Kidney (tissue), 13 donors: ENCODE measurements at regions not wholly inside any gene's neighbourhood (a gene's known extent, or its start where the extent isn't known, plus 50 kb on each side); places are given as distances from the start of the nearest gene placed in this dataset.

Source experiments
- DNase-seq, 5 donors: peaks; one replicate each; pipeline ENCODE4 v3.0.0-alpha.2; 2013 to 2020
- FAIRE-seq: peaks from 2 replicates; lab custom pipeline; 2012; peaks lifted over from hg19 to GRCh38; lab: Jason Lieb, UNC
- H3K27ac ChIP-seq, 2 donors: one replicate each; pipeline ENCODE4 v1.7.0; 2013; ENCODE audit warnings: low read depth in 2 of 2, low read length in 2 of 2, inconsistent platforms in 1 of 2
- H3K27me3 ChIP-seq: one replicate; pipeline ENCODE4 v1.7.1; 2013; ENCODE audit warnings: low read length, inconsistent platforms; ENCODE audit not compliant: control insufficient read depth, insufficient read depth
- H3K36me3 ChIP-seq, 3 donors: one replicate each; pipeline versions ENCODE4 v1.7.0 to v1.7.1; 2013; ENCODE audit warnings: low read length in 3 of 3, control low read depth in 1 of 3, inconsistent platforms in 1 of 3; ENCODE audit not compliant: insufficient read depth in 3 of 3, control insufficient read depth in 2 of 3
- H3K4me1 ChIP-seq, 3 donors: one replicate each; pipeline versions ENCODE4 v1.7.0 to v1.7.1; 2013; ENCODE audit warnings: low read length in 3 of 3, inconsistent platforms in 1 of 3, low read depth in 1 of 3; ENCODE audit not compliant: control insufficient read depth in 2 of 3, insufficient read depth in 2 of 3
- H3K4me3 ChIP-seq, 3 donors: one replicate each; pipeline versions ENCODE4 v1.7.0 to v1.8.1; 2013; ENCODE audit warnings: low read length in 3 of 3, control low read depth in 1 of 3, inconsistent platforms in 1 of 3
- H3K9ac ChIP-seq, 3 donors: one replicate each; pipeline versions ENCODE4 v1.7.0 to v1.7.1; 2013; ENCODE audit warnings: low read length in 3 of 3, control low read depth in 1 of 3, inconsistent platforms in 1 of 3
- H3K9me3 ChIP-seq, 3 donors: one replicate each; pipeline versions ENCODE4 v1.7.0 to v1.7.1; 2013; ENCODE audit warnings: low read length in 3 of 3, control low read depth in 1 of 3, inconsistent platforms in 1 of 3; ENCODE audit not compliant: control insufficient read depth in 2 of 3, insufficient read depth in 1 of 3
- CTCF ChIP-seq: IDR thresholded peaks from 3 replicates; pipeline ENCODE4 v1.5.1; 2012; ENCODE audit warnings: mild to moderate bottlenecking, moderate library complexity, borderline replicate concordance; ENCODE audit not compliant: insufficient read depth; ENCODE audit errors: extremely low read depth
- intact Hi-C: fragments of 100-400 bp; cut with DNase I; formaldehyde crosslinking; loops from one replicate; pipeline ENCODE4 v1.11.1; 2022
- donor health status: control.
- donor health status: control.
- donor health status: control.
- donor health status: control.
- donor health status: control.
- donor health status: DM: yes; HTN: yes; CAD: no.
- donor health status: Normal renal cell carcinoma (clear cell type).

DNA sequence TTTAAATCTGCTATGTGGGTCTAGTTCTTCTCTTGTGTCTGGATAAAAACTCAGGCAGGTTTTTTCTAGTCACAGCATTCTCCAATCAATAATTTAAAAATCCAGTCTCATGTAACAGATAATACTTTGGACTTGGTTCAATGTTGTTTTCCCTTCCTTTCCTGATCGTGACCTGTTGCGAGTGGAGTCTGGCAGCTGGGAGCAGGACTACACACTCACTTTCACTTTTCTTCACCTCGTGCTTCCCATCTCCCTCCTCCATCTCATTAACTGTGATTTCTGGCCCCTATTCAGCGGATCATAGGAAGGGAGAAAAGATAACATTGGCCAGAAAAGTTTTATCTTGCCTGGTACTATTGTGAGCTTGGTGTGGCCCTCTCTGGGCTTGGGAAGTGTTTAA, 96.6 kb upstream of the GATB start:
- DNase-seq (no peak), FAIRE-seq (no peak)
- Histone ChIP-seq H3K9ac (no peak overlapping the region), H3K4me1 (no peaks in the 10 kb centered on the region), H3K27me3 (no peaks in the 10 kb centered on the region), H3K27ac (no peak overlapping the region), H3K9me3 (no peaks in the 10 kb centered on the region), H3K36me3 (no peaks in the 10 kb centered on the region), H3K4me3 (peak overlapping the region in 2 of 3 donors; percentile 33 to 40)
- intact Hi-C loops = no loop called here
- no peak for TF ChIP-seq CTCF

GRCh38 chr4:151855747-151856146, 94.9 kb upstream of the GATB start:
- FAIRE-seq (no peak), DNase-seq (no peak)
- TF ChIP-seq CTCF = no peak
- Histone ChIP-seq H3K4me1 (no peaks in the 10 kb centered on the region), H3K9ac (no peak overlapping the region), H3K27ac (no peak overlapping the region), H3K9me3 (no peaks in the 10 kb centered on the region), H3K27me3 (no peaks in the 10 kb centered on the region), H3K36me3 (no peaks in the 10 kb centered on the region), H3K4me3 (no peak overlapping the region)
- intact Hi-C loops = no loop called here

DNA sequence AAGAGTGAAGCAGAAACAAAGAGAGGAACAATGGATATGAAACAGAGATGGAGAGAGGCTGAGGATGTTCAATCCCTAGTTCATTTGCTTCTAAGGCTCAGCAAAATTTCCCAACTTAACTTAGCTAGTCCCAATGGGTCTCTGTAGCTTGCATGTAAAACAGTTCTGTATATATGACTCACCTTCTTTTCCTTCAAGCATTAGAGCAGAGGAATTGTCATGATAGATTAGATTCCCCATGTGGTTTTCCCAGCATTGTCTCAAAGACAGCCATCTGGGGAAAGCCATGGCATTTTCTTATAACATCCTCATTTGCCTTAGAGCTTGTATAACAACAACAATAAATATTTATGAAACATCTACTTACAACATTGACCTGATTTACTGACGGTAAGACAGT, 93.9 kb upstream of the GATB start:
- Histone ChIP-seq H3K36me3 (no peaks in the 10 kb centered on the region), H3K9ac (no peak overlapping the region), H3K27me3 (no peaks in the 10 kb centered on the region), H3K9me3 (no peaks in the 10 kb centered on the region), H3K4me3 (no peak overlapping the region), H3K4me1 (no peaks in the 10 kb centered on the region), H3K27ac (no peak overlapping the region)
- DNase-seq (no peak), FAIRE-seq (no peak)
- intact Hi-C loops = no loop called here
- TF ChIP-seq CTCF = no peak

DNA sequence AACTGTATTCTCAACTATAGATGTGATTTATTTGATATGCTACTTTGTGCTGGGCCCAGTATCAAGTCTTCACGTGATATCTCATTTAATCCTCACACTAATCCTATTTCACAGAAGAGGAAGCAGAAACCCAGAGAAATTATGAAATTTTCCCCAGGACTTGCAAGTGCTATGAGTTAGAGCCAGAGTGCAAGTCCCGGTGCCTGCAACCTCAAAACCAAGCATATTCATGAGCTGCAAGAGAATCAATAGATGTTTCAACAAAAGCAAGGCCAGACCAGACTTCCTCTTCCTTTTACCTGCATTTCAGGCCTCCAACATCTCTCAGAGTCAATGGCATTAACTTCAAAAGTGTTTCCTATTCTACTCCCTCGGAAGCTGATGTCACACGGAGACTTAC, 92.2 kb upstream of the GATB start:
- Histone ChIP-seq H3K27me3 (no peaks in the 10 kb centered on the region), H3K9me3 (no peaks in the 10 kb centered on the region), H3K4me3 (no peak overlapping the region), H3K9ac (no peak overlapping the region), H3K4me1 (no peaks in the 10 kb centered on the region), H3K27ac (no peak overlapping the region), H3K36me3 (no peaks in the 10 kb centered on the region)
- no peak for TF ChIP-seq CTCF
- FAIRE-seq (no peak), DNase-seq (no peak)
- intact Hi-C loops = no loop called here
